Thyroid gland (tissue), 4 donors: ENCODE measurements at regions not wholly inside any gene's neighbourhood (a gene's known extent, or its start where the extent isn't known, plus 50 kb on each side); places are given as distances from the start of the nearest gene placed in this dataset.
"Not testable (repeated sequence)": the region's sequence is repeated elsewhere in the genome, so short reads cannot be mapped to it uniquely, and the experiment has no call there.

Experiments
- DNase-seq, 2 donors: peaks; one replicate each; pipeline ENCODE4 v3.0.0-alpha.2; 2019
- H3K27ac ChIP-seq, 3 donors: fragments of 200-600 bp; sonication (generic); 1 replicate in 2 of 3; 2 replicates in 1 of 3; pipeline ENCODE4 v1.5.1; 2016 to 2019; ENCODE audit warnings: mild to moderate bottlenecking in 1 of 3, moderate library complexity in 1 of 3
- H3K27me3 ChIP-seq: fragments of 200-600 bp; sonication (generic); one replicate; pipeline ENCODE4 v1.5.1; 2019
- H3K36me3 ChIP-seq, 2 donors: fragments of 200-600 bp; sonication (generic); one replicate each; pipeline ENCODE4 v1.5.1; 2016 to 2019
- H3K4me1 ChIP-seq, 2 donors: fragments of 200-600 bp; sonication (generic); one replicate each; pipeline ENCODE4 v1.5.1; 2017 to 2019
- H3K4me3 ChIP-seq, 3 donors: fragments of 200-600 bp; sonication (generic); replicated peaks in 1 of 3; 1 replicate in 2 of 3; 2 replicates in 1 of 3; pipeline ENCODE4 v1.5.1; 2016; ENCODE audit warnings: mild to moderate bottlenecking in 1 of 3
- H3K9me3 ChIP-seq: fragments of 200-600 bp; sonication (generic); one replicate; pipeline ENCODE4 v1.5.1; 2017
- CTCF ChIP-seq, 6 experiments: fragments of 200-600 bp in 3 of 6; fragments of 450-650 bp in 3 of 6; sonication (generic) in 3 of 6; IDR thresholded peaks; one replicate each; pipeline ENCODE4 v1.5.1; 2016 to 2019; ENCODE audit warnings: antibody characterized with exemption in 6 of 6, mild to moderate bottlenecking in 2 of 6, inconsistent platforms in 1 of 6, moderate library complexity in 1 of 6
- POLR2A ChIP-seq, 2 donors: fragments of 450-650 bp; IDR thresholded peaks; one replicate each; pipeline ENCODE4 v1.6.1; 2017; ENCODE audit warnings: antibody characterized with exemption in 2 of 2, mild to moderate bottlenecking in 2 of 2, moderate library complexity in 1 of 2
- WGBS, 2 donors: methylation state at CpG; one replicate each; pipeline ENCODE4 v1.1.5; 2017; 5-methylcytosine and 5-hydroxymethylcytosine counted together
- intact Hi-C: fragments of 100-400 bp; cut with DNase I; formaldehyde crosslinking; loops from one replicate; pipeline ENCODE4 v1.15.1; 2023

DNA sequence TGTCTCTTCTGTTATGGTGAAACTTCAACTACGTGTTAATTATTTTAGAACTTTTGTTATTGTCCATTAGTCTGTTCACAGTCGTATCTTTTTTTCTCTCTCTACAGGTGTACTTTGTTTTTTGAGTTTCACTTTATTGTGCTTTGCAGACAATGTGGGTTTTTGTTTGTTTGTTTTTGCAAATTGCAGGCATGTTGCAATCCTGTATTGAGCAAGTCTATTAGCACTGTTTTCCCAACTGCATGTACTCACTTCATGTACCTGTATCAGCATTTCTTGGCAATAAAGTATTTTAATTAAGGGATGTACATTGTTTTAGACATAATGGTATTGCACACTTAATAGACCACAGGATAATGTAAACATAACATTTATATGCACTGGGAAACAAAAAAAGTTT is 99.1 kb upstream of the FAM110C start:
- TF ChIP-seq POLR2A (IDR thresholded peaks at IDR 0.05) (no peak), CTCF (IDR thresholded peaks at IDR 0.05) (no peak)
- no peaks in the 10 kb centered on the region for H3K36me3 ChIP-seq
- no peaks in the 10 kb centered on the region for H3K4me1 ChIP-seq
- WGBS, 2 donors, result 91 to 93% methylated on average over 2 of the region's 2 CpGs
- H3K4me3 ChIP-seq, result no peak overlapping the region
- H3K27me3 ChIP-seq, result no peaks in the 10 kb centered on the region
- no peak overlapping the region for H3K27ac ChIP-seq
- intact Hi-C loops, result no loop called here
- H3K9me3 ChIP-seq, result no peaks in the 10 kb centered on the region
- no peak for DNase-seq

DNA sequence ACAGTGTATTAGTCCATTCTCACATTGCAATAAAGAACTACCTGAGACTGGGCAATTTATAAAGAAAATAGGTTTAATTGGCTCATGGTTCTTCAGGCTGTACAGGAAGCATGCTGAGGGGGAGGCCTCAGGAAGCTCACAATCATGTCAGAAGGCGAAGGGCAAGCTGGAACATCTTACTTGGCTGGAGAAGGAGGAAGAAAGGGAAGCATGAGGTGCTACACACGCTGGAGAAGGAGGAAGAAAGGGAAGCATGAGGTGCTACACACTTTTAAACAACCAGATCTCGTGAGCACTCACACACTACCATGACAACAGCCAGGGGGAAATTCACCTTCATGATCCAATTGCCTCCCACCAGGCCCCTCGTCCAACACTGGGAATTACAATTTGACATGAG is 95.3 kb upstream of the FAM110C start:
- Histone ChIP-seq H3K27ac (no peak overlapping the region), H3K9me3 (no peaks in the 10 kb centered on the region), H3K4me1 (no peaks in the 10 kb centered on the region), H3K4me3 (no peak overlapping the region), H3K36me3 (no peaks in the 10 kb centered on the region), H3K27me3 (no peaks in the 10 kb centered on the region)
- TF ChIP-seq POLR2A (IDR thresholded peaks at IDR 0.05) (no peak), CTCF (IDR thresholded peaks at IDR 0.05) (no peak)
- no peak for DNase-seq
- intact Hi-C loops, result no loop called here
- 44 to 74% methylated on average over 3 to 4 of the region's 4 CpGs for WGBS, 2 donors

DNA sequence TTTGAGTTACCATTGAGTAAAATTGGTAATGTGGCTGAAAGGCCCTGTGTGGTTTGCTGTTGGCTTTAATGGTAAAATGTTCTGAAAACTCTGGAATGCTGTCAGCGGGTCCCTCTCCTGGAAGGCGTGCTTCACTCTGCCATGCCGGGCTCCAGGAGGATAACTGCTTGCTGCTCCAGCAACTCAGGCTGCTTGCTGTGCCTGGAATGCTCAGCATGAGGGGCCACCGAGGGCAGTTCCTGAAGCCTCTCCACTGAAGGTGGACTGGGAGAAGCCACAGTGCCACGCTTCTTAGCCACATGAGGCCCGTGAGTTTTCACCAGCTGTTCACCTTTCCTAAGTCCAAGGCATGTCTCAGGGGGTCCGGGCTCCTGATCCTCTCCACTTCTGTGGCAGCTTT is 90.4 kb upstream of the FAM110C start:
- TF ChIP-seq POLR2A (IDR thresholded peaks at IDR 0.05), result no peak
- no peak for TF ChIP-seq CTCF (IDR thresholded peaks at IDR 0.05)
- intact Hi-C loops, result no loop called here
- H3K27ac ChIP-seq, result no peak overlapping the region
- DNase-seq, result no peak
- no peaks in the 10 kb centered on the region for H3K9me3 ChIP-seq
- H3K4me1 ChIP-seq, result no peaks in the 10 kb centered on the region
- peaks cover 3% of the 10 kb centered on the region for H3K27me3 ChIP-seq
- 65 to 80% methylated on average over 7 of the region's 7 CpGs for WGBS, 2 donors
- H3K36me3 ChIP-seq, result no peaks in the 10 kb centered on the region
- H3K4me3 ChIP-seq, result no peak overlapping the region

DNA sequence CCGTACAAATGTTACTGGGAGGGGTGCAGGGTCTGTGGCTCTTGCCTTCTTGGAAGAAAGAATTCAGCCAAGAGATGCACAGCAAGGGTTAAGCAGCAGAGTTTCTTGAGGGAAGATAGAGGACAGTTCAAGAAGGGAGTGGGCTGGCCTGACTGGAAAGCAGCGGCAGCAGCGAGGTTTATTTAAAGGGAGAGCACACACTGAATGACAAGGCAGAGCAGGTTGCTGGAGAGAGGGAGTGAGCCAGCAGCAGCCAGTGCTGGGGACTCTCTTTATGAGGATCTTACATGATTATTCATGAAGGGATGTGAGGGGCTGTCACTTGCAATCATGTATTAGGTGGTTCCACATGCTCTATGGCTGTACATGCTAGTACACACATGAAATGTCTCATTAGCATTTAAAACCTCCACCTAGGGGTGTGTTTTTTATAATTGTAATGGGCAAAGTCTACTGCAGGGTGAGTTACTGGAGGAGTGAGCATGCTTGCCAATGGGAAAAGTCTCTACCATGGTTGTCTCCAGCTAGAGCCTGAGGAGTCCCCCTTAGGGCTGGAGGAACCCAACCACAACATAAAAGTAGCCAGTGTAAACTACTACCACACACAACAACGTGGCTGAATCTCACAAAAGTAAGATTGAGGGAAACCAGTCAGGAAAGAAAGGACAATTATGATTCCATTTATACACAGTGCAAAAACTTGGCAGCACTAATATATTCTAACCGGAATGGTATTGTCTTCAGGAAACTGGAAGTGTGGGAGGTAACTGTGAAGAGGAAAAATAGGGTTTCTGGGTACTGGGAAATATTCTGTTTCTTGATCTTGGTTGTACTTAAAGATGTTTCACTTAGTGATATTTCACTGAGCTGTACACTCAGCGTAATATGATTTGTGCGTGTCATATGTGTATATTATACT is 87.6 kb upstream of the FAM110C start:
- H3K27me3 ChIP-seq, result peaks cover 5% of the 10 kb centered on the region
- DNase-seq, result no peak
- H3K36me3 ChIP-seq, result no peaks in the 10 kb centered on the region
- TF ChIP-seq CTCF (IDR thresholded peaks at IDR 0.05) (no peak), POLR2A (IDR thresholded peaks at IDR 0.05) (no peak)
- no peak overlapping the region for H3K27ac ChIP-seq
- no peaks in the 10 kb centered on the region for H3K9me3 ChIP-seq
- no peaks in the 10 kb centered on the region for H3K4me1 ChIP-seq
- intact Hi-C loops, result no loop called here
- 45 to 46% methylated on average over 7 of the region's 7 CpGs for WGBS, 2 donors
- no peak overlapping the region for H3K4me3 ChIP-seq

GRCh38 chr2:126769-127168 is 80.5 kb upstream of the FAM110C start:
- H3K36me3 ChIP-seq, DNase-seq, H3K4me1 ChIP-seq, H3K4me3 ChIP-seq, H3K27ac ChIP-seq, H3K27me3 ChIP-seq, intact Hi-C loops, H3K9me3 ChIP-seq: not testable (repeated sequence)
- WGBS, 2 donors, result 88 to 100% methylated on average over 5 to 8 of the region's 31 CpGs
